ENCODE measurements at regions not wholly inside any gene's neighbourhood (a gene's known extent, or its start where the extent isn't known, plus 50 kb on each side); places are given as distances from the start of the nearest gene placed in this dataset.

GRCh38 chr12:47020211-47020821 lies 59.1 kb upstream of the PCED1B start:
- ATAC-seq (ENCODE audit: poor library complexity), result no peak
- ChIA-PET CTCF (interaction anchor here (1.2 to 2.8 kb wide), 3 partner anchors 377 to 895 kb away, joined by 4 to 10 read pairs (median 5); no protein-coding TSS in a partner anchor), POLR2A (interaction anchor here (0.9 kb wide), 1 partner anchor 895 kb away, joined by 4 read pairs; no protein-coding TSS in a partner anchor)
- intact Hi-C loops (cut with DNase I, micrococcal nuclease), result loop anchor here (2.0 kb wide), 3 partner anchors 868 to 948 kb away; no protein-coding TSS in a partner anchor
- Mint-ChIP-seq H3K27ac (no peak overlapping the region), H3K4me1 (ENCODE audit: low read depth) (no peaks in the 10 kb centered on the region), H3K4me3 (no peak overlapping the region), H3K9me3 (no peaks in the 10 kb centered on the region), H3K36me3 (ENCODE audit: low read depth) (no peaks in the 10 kb centered on the region), H3K27me3 (peaks cover 16% of the 10 kb centered on the region)
- H3K4me1 ChIP-seq (ENCODE audit: insufficient read depth, low read length), result no peaks in the 10 kb centered on the region
- no peaks in the 10 kb centered on the region for H3K36me3 ChIP-seq (ENCODE audit: insufficient read depth, low read length)
- H3K4me3 ChIP-seq (ENCODE audit: low read length), result no peak overlapping the region
- no peak for DNase-seq
- no peak overlapping the region for H3K27ac ChIP-seq (ENCODE audit: low read depth in 1 of 2, low read length in 2 of 2)
- H3K9me3 ChIP-seq (ENCODE audit: control insufficient read depth in 1 of 2, insufficient read depth in 1 of 2, low read length in 2 of 2), result no peaks in the 10 kb centered on the region
- H3K27me3 ChIP-seq (ENCODE audit: control insufficient read depth in 1 of 2, insufficient read depth in 2 of 2, low read length in 2 of 2), result no peaks in the 10 kb centered on the region
- TF ChIP-seq CTCF (IDR thresholded peaks at IDR 0.05), result no peak

- Histone ChIP-seq H3K27me3 (ENCODE audit: control insufficient read depth in 1 of 2, insufficient read depth in 2 of 2, low read length in 2 of 2) (no peaks in the 10 kb centered on the region), H3K4me1 (ENCODE audit: insufficient read depth, low read length) (no peaks in the 10 kb centered on the region), H3K4me3 (ENCODE audit: low read length) (no peak overlapping the region), H3K36me3 (ENCODE audit: insufficient read depth, low read length) (no peaks in the 10 kb centered on the region), H3K27ac (ENCODE audit: low read depth in 1 of 2, low read length in 2 of 2) (no peak overlapping the region), H3K9me3 (ENCODE audit: control insufficient read depth in 1 of 2, insufficient read depth in 1 of 2, low read length in 2 of 2) (no peaks in the 10 kb centered on the region)
- CTCF ChIA-PET, result interaction anchor here (0.5 to 2.8 kb wide), 6 partner anchors 11 to 983 kb away, joined by 3 to 10 read pairs (median 6); no protein-coding TSS in a partner anchor
- Mint-ChIP-seq H3K9me3 (no peaks in the 10 kb centered on the region), H3K36me3 (ENCODE audit: low read depth) (no peaks in the 10 kb centered on the region), H3K4me1 (ENCODE audit: low read depth) (no peaks in the 10 kb centered on the region), H3K4me3 (no peak overlapping the region), H3K27ac (no peak overlapping the region), H3K27me3 (peaks cover 20% of the 10 kb centered on the region)
- DNase-seq, result peak in 3 of 14 experiments; percentile 57 to 72 (median 67)
- intact Hi-C loops (cut with DNase I, micrococcal nuclease), result loop anchor here (1.0 to 2.0 kb wide), 6 partner anchors 679 to 949 kb away; no protein-coding TSS in a partner anchor
- peak; percentile 39 for ATAC-seq (ENCODE audit: poor library complexity)
- POLR2A ChIA-PET, result no interaction called here
- TF ChIP-seq CTCF (IDR thresholded peaks at IDR 0.05), result peak; percentile 83
These were observed 58.1 kb upstream of the PCED1B start for GRCh38 chr12:47021298-47021697.

DNA sequence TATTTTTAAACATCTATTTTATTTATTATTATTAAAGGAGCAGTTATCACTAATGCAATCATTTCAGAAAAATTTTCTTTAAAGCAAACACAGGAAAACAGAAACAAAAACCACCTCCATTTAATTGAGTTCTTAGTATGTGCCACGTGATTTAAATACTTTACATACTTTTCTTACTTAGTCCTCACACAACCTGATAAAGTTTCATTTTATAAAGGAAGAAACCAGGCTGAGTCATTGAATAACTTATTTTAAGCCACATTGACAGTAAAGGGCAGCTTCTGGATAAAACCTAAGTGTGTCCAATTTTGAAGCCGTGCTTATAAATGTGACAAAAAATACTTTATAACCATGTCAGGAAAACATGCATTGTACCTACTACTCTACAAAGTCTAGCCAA lies 57.1 kb upstream of the PCED1B start:
- Mint-ChIP-seq H3K4me3 (no peak overlapping the region), H3K4me1 (ENCODE audit: low read depth) (no peaks in the 10 kb centered on the region), H3K27me3 (peaks cover 21% of the 10 kb centered on the region), H3K36me3 (ENCODE audit: low read depth) (no peaks in the 10 kb centered on the region), H3K27ac (no peak overlapping the region), H3K9me3 (no peaks in the 10 kb centered on the region)
- H3K36me3 ChIP-seq (ENCODE audit: insufficient read depth, low read length), result no peaks in the 10 kb centered on the region
- no peak overlapping the region for H3K4me3 ChIP-seq (ENCODE audit: low read length)
- DNase-seq, result no peak
- intact Hi-C loops (cut with DNase I, micrococcal nuclease), result no loop called here
- no peaks in the 10 kb centered on the region for H3K27me3 ChIP-seq (ENCODE audit: control insufficient read depth in 1 of 2, insufficient read depth in 2 of 2, low read length in 2 of 2)
- ATAC-seq (ENCODE audit: poor library complexity), result no peak
- H3K9me3 ChIP-seq (ENCODE audit: control insufficient read depth in 1 of 2, insufficient read depth in 1 of 2, low read length in 2 of 2), result no peaks in the 10 kb centered on the region
- POLR2A ChIA-PET, result no interaction called here
- no peaks in the 10 kb centered on the region for H3K4me1 ChIP-seq (ENCODE audit: insufficient read depth, low read length)
- TF ChIP-seq CTCF (IDR thresholded peaks at IDR 0.05), result no peak
- H3K27ac ChIP-seq (ENCODE audit: low read depth in 1 of 2, low read length in 2 of 2), result no peak overlapping the region
- CTCF ChIA-PET, result interaction anchor here (1.5 kb wide), 2 partner anchors 10 to 897 kb away, joined by 8 to 9 read pairs; no protein-coding TSS in a partner anchor

Measured in CD4-positive, alpha-beta T cell (primary cell).